KOPT-K1 (cell line): ENCODE measurements at regions not wholly inside any gene's neighbourhood (a gene's known extent, or its start where the extent isn't known, plus 50 kb on each side); places are given as distances from the start of the nearest gene placed in this dataset.

Experiments used
- H3K27ac ChIP-seq: fragments of 200-600 bp; sonication (generic); 2 replicates; pipeline ENCODE4 v1.5.1; 2016; ENCODE audit warnings: antibody characterized with exemption, mild to moderate bottlenecking, low read depth, low read length; ENCODE audit not compliant: poor library complexity, severe bottlenecking
- H3K36me3 ChIP-seq: fragments of 200-600 bp; sonication (generic); 2 replicates; pipeline ENCODE4 v1.5.1; 2017; ENCODE audit warnings: antibody characterized with exemption, mild to moderate bottlenecking, low read length, moderate library complexity; ENCODE audit not compliant: insufficient read depth
- H3K9me3 ChIP-seq: fragments of 200-600 bp; sonication (generic); 2 replicates; pipeline ENCODE4 v1.5.1; 2017; ENCODE audit warnings: antibody characterized with exemption, low read length, mild to moderate bottlenecking; ENCODE audit not compliant: insufficient read depth, poor library complexity, severe bottlenecking

GRCh38 chr21:32940079-32941014, 85.4 kb upstream of the OLIG2 start:
- no peak overlapping the region for H3K27ac ChIP-seq
- H3K36me3 ChIP-seq: no peaks in the 10 kb centered on the region
- no peaks in the 10 kb centered on the region for H3K9me3 ChIP-seq

- Histone ChIP-seq H3K36me3 (no peaks in the 10 kb centered on the region), H3K27ac (no peak overlapping the region), H3K9me3 (no peaks in the 10 kb centered on the region)
Observed at GRCh38 chr21:32941263-32941662, 84.5 kb upstream of the OLIG2 start.

GRCh38 chr21:32946654-32947053, 79.1 kb upstream of the OLIG2 start:
- Histone ChIP-seq H3K9me3 (no peaks in the 10 kb centered on the region), H3K36me3 (no peaks in the 10 kb centered on the region), H3K27ac (no peak overlapping the region)

GRCh38 chr21:32947736-32948135, 78.0 kb upstream of the OLIG2 start:
- Histone ChIP-seq H3K27ac (no peak overlapping the region), H3K36me3 (no peaks in the 10 kb centered on the region), H3K9me3 (no peaks in the 10 kb centered on the region)

- H3K36me3 ChIP-seq: no peaks in the 10 kb centered on the region
- no peaks in the 10 kb centered on the region for H3K9me3 ChIP-seq
- no peak overlapping the region for H3K27ac ChIP-seq
Observed at GRCh38 chr21:32949701-32950100, 76.0 kb upstream of the OLIG2 start.

- H3K9me3 ChIP-seq: no peaks in the 10 kb centered on the region
- H3K27ac ChIP-seq: no peak overlapping the region
Observed at GRCh38 chr21:32951041-32951440, 74.7 kb upstream of the OLIG2 start.

GRCh38 chr21:32954353-32954752, 71.4 kb upstream of the OLIG2 start:
- Histone ChIP-seq H3K36me3 (no peaks in the 10 kb centered on the region), H3K27ac (no peak overlapping the region), H3K9me3 (no peaks in the 10 kb centered on the region)

More at GRCh38 chr21:32951041-32951440, 74.7 kb upstream of the OLIG2 start:
- H3K36me3 ChIP-seq: no peaks in the 10 kb centered on the region

- H3K27ac ChIP-seq: no peak overlapping the region
- no peaks in the 10 kb centered on the region for H3K9me3 ChIP-seq
- H3K36me3 ChIP-seq: no peaks in the 10 kb centered on the region
Observed at GRCh38 chr21:32955311-32956060, 70.2 kb upstream of the OLIG2 start.

GRCh38 chr21:32956061-32956656, 69.6 kb upstream of the OLIG2 start:
- Histone ChIP-seq H3K27ac (no peak overlapping the region), H3K9me3 (no peaks in the 10 kb centered on the region), H3K36me3 (no peaks in the 10 kb centered on the region)

GRCh38 chr21:32957545-32957944, 68.2 kb upstream of the OLIG2 start:
- Histone ChIP-seq H3K36me3 (no peaks in the 10 kb centered on the region), H3K9me3 (no peaks in the 10 kb centered on the region), H3K27ac (no peak overlapping the region)

- Histone ChIP-seq H3K27ac (no peak overlapping the region), H3K9me3 (no peaks in the 10 kb centered on the region), H3K36me3 (no peaks in the 10 kb centered on the region)
Observed at GRCh38 chr21:32958288-32959002, 67.3 kb upstream of the OLIG2 start.

- H3K9me3 ChIP-seq: no peaks in the 10 kb centered on the region
- H3K27ac ChIP-seq: no peak overlapping the region
- no peaks in the 10 kb centered on the region for H3K36me3 ChIP-seq
Observed at GRCh38 chr21:32962268-32962667, 63.5 kb upstream of the OLIG2 start.

GRCh38 chr21:32965129-32965680, 60.5 kb upstream of the OLIG2 start:
- Histone ChIP-seq H3K36me3 (no peaks in the 10 kb centered on the region), H3K9me3 (no peaks in the 10 kb centered on the region), H3K27ac (no peak overlapping the region)

- no peaks in the 10 kb centered on the region for H3K9me3 ChIP-seq
- H3K27ac ChIP-seq: no peak overlapping the region
- no peaks in the 10 kb centered on the region for H3K36me3 ChIP-seq
Observed at GRCh38 chr21:32966120-32966519, 59.6 kb upstream of the OLIG2 start.
